Keratinocyte (primary cell): ENCODE measurements at regions not wholly inside any gene's neighbourhood (a gene's known extent, or its start where the extent isn't known, plus 50 kb on each side); places are given as distances from the start of the nearest gene placed in this dataset.
A peak's percentile ranks its signal among the peaks of the same experiment; 100 is the strongest.

Source experiments
- DNase-seq: peaks from one replicate; pipeline ENCODE4 v3.0.0-alpha.2; 2011; ENCODE audit warnings: low read depth, missing footprints, low spot score
- FAIRE-seq: peaks from 2 replicates; lab custom pipeline; 2011; peaks lifted over from hg19 to GRCh38; lab: Jason Lieb, UNC
- H2AFZ ChIP-seq: 2 replicates; pipeline ENCODE4 v1.6.0; 2012; ENCODE audit warnings: low read length, control low read depth, inconsistent platforms; ENCODE audit not compliant: control insufficient read depth
- H3K27ac ChIP-seq: 2 replicates; pipeline ENCODE4 v1.5.1; 2011; ENCODE audit warnings: low read length; ENCODE audit not compliant: control insufficient read depth, insufficient read depth
- H3K27me3 ChIP-seq: 3 replicates; pipeline ENCODE4 v1.6.0; 2011; ENCODE audit warnings: low read length; ENCODE audit not compliant: control insufficient read depth, insufficient read depth; ENCODE audit errors: extremely low read depth
- H3K36me3 ChIP-seq, 2 experiments: 2 replicates in 1 of 2; 3 replicates in 1 of 2; pipeline ENCODE4 v1.5.1; 2011; ENCODE audit warnings: low read length in 2 of 2, mild to moderate bottlenecking in 1 of 2; ENCODE audit not compliant: control insufficient read depth in 2 of 2, insufficient read depth in 2 of 2; ENCODE audit errors: extremely low read depth in 1 of 2
- H3K4me1 ChIP-seq: 3 replicates; pipeline ENCODE4 v1.5.1; 2011; ENCODE audit warnings: low read length; ENCODE audit not compliant: control insufficient read depth, insufficient read depth; ENCODE audit errors: extremely low read depth
- H3K4me2 ChIP-seq: 3 replicates; pipeline ENCODE4 v1.6.0; 2011; ENCODE audit warnings: low read depth, low read length; ENCODE audit not compliant: control insufficient read depth, insufficient read depth; ENCODE audit errors: extremely low read depth
- H3K4me3 ChIP-seq, 3 experiments: fragments of 200-600 bp in 1 of 3; sonication (generic) in 1 of 3; 2 replicates in 2 of 3; 3 replicates in 1 of 3; pipeline ENCODE4 v1.5.1; 2011 to 2016; ENCODE audit warnings: low read length in 3 of 3, mild to moderate bottlenecking in 3 of 3, control low read depth in 2 of 3, inconsistent platforms in 1 of 3, low read depth in 1 of 3, mixed read lengths in 1 of 3, mixed run types in 1 of 3, moderate library complexity in 1 of 3; ENCODE audit not compliant: control insufficient read depth in 2 of 3, insufficient read depth in 2 of 3; ENCODE audit errors: extremely low read depth in 1 of 3
- H3K79me2 ChIP-seq: 2 replicates; pipeline ENCODE4 v1.6.0; 2012; ENCODE audit warnings: low read length; ENCODE audit not compliant: control insufficient read depth, insufficient read depth
- H3K9ac ChIP-seq: 3 replicates; pipeline ENCODE4 v1.6.0; 2011; ENCODE audit warnings: low read length; ENCODE audit not compliant: control insufficient read depth, insufficient read depth; ENCODE audit errors: extremely low read depth
- H3K9me1 ChIP-seq: 3 replicates; pipeline ENCODE4 v1.6.0; 2011; ENCODE audit warnings: low read length; ENCODE audit not compliant: control insufficient read depth, insufficient read depth; ENCODE audit errors: extremely low read depth
- H3K9me3 ChIP-seq: 2 replicates; pipeline ENCODE4 v1.5.1; 2012; ENCODE audit warnings: low read depth, low read length; ENCODE audit not compliant: control insufficient read depth
- H4K20me1 ChIP-seq: 3 replicates; pipeline ENCODE4 v1.6.0; 2011; ENCODE audit warnings: low read length; ENCODE audit not compliant: control insufficient read depth, insufficient read depth; ENCODE audit errors: extremely low read depth
- CTCF ChIP-seq, 3 experiments: IDR thresholded peaks in 1 of 3; conservative IDR thresholded peaks in 1 of 3; optimal IDR thresholded peaks in 1 of 3; 2 replicates in 2 of 3; 3 replicates in 1 of 3; pipeline versions ENCODE3 to v1.5.1; 2011; ENCODE audit warnings: low read length in 3 of 3, mild to moderate bottlenecking in 3 of 3, moderate library complexity in 2 of 3, control low read depth in 1 of 3, inconsistent platforms in 1 of 3; ENCODE audit not compliant: insufficient read depth in 2 of 3; ENCODE audit errors: extremely low read depth in 1 of 3
- EZH2 ChIP-seq: IDR thresholded peaks from one replicate; pipeline ENCODE4 v1.6.1; 2012; ENCODE audit warnings: inconsistent platforms, mild to moderate bottlenecking, low read length, moderate library complexity
- dilution Hi-C: fragments of 300-500 bp; cut with MboI; formaldehyde crosslinking; loops from one replicate; pipeline ENCODE4 v1.7.0; 2020; ENCODE audit warnings: low sequenced_read_pairs; ENCODE audit not compliant: extremely low pct_ligation_motif_present

GRCh38 chr15:39079296-39079847 lies 501.5 kb upstream of the THBS1 start:
- FAIRE-seq (peak; percentile 91), DNase-seq (peak; percentile 19)
- H3K79me2 ChIP-seq = no peaks in the 10 kb centered on the region
- peaks cover 9% of the 10 kb centered on the region for H3K4me1 ChIP-seq
- peak overlapping the region; percentile 78 for H2AFZ ChIP-seq
- H3K9me1 ChIP-seq = no peaks in the 10 kb centered on the region
- H4K20me1 ChIP-seq = no peaks in the 10 kb centered on the region
- H3K36me3 ChIP-seq = no peaks in the 10 kb centered on the region
- no peaks in the 10 kb centered on the region for H3K9me3 ChIP-seq
- peak overlapping the region in 2 of 3 experiments; percentile 21 to 37 for H3K4me3 ChIP-seq
- dilution Hi-C loops = no loop called here
- TF ChIP-seq EZH2 (no peak), CTCF (optimal IDR thresholded peaks at IDR 0.05 in 1 of 3, IDR thresholded peaks at IDR 0.05 in 1 of 3, conservative IDR thresholded peaks at IDR 0.05 in 1 of 3; ENCODE audit: extremely low read depth in 1 of 3, insufficient read depth in 2 of 3, low read length in 3 of 3) (no peak)
- peak overlapping the region; percentile 80 for H3K4me2 ChIP-seq
- peak overlapping the region; percentile 36 for H3K9ac ChIP-seq
- peak overlapping the region; percentile 62 for H3K27ac ChIP-seq
- no peaks in the 10 kb centered on the region for H3K27me3 ChIP-seq

- no peak overlapping the region for H3K27ac ChIP-seq
- peaks cover 9% of the 10 kb centered on the region for H3K4me1 ChIP-seq
- FAIRE-seq (no peak), DNase-seq (no peak)
- no peak overlapping the region for H2AFZ ChIP-seq
- no peaks in the 10 kb centered on the region for H3K9me3 ChIP-seq
- H4K20me1 ChIP-seq = no peaks in the 10 kb centered on the region
- H3K4me3 ChIP-seq = no peak overlapping the region
- H3K27me3 ChIP-seq = no peaks in the 10 kb centered on the region
- TF ChIP-seq EZH2 (no peak), CTCF (optimal IDR thresholded peaks at IDR 0.05 in 1 of 3, IDR thresholded peaks at IDR 0.05 in 1 of 3, conservative IDR thresholded peaks at IDR 0.05 in 1 of 3; ENCODE audit: extremely low read depth in 1 of 3, insufficient read depth in 2 of 3, low read length in 3 of 3) (no peak)
- no peak overlapping the region for H3K9ac ChIP-seq
- no peaks in the 10 kb centered on the region for H3K9me1 ChIP-seq
- H3K36me3 ChIP-seq = no peaks in the 10 kb centered on the region
- dilution Hi-C loops = no loop called here
- H3K4me2 ChIP-seq = no peak overlapping the region
- H3K79me2 ChIP-seq = no peaks in the 10 kb centered on the region
Observed at GRCh38 chr15:39083213-39083612, 497.7 kb upstream of the THBS1 start.
